ENCODE measurements at regions not wholly inside any gene's neighbourhood (a gene's known extent, or its start where the extent isn't known, plus 50 kb on each side); places are given as distances from the start of the nearest gene placed in this dataset.

DNA sequence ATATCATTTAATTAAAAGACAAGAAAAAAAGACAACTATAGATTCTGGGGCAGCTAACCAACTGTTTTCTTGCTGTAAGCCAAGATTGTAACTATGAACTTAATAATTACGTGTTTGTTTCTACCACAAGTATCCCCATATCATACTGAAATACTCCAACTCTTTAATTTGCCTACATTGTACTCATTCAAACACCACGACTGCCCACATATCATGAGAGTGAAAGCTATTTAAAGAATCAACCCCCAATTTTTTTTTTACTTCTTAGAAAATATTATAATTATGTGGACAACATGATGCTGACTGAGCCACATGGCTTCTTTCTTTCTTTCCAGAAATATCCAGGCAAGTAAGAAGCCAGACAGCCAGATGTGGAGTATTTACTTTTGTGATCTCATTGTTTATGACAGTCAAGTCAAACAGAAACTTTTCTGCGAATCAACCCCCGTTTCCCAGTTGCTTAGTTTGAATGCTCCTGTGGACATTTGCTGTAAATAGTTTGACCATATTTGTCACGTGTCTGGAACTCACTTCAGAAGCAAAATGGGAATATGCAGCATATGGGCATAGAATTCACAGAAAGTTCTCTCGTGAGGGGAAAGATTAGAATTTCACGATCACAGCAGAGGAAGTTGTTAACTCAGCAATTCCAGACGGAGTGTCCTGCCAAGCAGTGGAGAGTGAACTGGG lies 126.8 kb upstream of the PSMD7 start:
- DNase-seq = no peak

DNA sequence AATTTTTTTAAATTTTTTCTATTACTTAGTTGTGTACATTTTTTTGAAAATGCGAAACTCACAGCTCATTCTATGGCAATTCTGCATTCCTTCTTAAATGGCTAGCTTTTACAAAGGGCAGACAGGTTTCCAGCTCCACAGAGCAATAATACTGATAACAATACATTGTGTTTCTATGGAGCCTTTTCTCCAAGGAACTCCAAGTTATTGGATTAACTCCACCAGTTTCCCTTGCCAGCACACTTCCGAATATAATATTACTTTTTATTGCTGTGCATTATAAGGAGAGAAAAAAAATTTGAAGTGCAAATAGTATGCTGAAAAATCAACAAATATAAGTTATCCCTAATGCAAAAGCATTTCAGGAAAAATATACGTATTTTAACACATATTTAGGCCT lies 127.5 kb upstream of the PSMD7 start:
- DNase-seq = no peak

DNA sequence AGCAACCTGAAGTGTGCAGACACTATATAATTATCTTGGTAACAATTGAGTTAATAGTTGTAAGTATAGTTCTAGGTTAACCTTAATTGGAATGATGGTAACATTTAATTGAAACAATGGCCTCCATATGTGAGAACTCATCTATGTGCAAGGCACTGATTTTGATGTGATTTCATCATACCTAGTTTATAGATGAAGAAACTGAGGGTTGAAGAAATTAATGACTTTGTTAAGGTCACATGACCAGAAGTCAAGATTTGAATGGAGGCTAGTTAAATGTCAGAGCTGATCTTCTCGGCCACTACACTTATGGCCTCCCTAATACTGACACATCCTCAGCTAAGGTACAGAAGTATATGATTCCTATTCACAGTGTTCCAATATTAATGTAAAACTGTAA lies 128.2 kb upstream of the PSMD7 start:
- DNase-seq = no peak

DNA sequence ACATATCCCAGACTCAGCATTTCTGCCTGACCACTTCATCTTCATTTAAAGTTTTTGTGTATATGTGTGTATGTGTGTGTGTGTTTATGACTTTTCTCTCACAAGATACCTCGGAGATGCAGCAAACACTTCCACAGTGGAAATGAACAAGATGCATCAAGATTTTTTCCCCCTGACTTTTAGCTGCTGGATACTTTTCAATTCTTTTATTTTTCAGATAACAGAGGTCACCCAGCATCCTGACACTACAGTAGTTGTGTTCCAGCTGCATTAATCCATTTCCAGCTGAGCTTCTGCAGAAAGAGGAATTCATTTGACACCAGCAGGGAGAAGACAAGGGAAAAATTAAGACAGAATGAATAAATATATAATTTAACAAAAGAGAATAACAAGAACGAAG lies 130.2 kb upstream of the PSMD7 start:
- DNase-seq = no peak

DNA sequence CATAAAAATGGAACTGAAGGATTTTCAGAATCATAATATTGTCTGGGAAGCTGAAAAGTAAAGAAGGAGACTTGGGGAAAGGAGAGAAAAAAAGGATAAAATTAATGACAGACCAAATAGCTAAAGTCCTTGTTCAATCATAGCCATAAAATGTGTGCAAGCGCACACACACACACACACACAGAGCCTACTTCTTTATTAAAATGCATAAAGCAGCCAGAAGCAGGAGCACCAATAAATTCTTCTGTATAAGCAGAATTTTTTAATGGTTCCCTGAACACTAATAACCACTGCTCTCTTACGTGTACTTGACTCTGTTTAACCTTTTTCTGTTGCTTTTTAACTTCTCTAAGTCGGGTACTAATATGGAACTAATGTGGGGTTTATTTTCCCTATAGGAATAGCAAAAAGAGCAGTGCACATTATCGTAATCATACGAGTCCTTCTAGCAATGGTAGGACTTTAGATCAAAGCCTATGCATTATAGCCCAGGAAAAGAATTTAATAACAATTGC lies 131.0 kb upstream of the PSMD7 start:
- DNase-seq = no peak

DNA sequence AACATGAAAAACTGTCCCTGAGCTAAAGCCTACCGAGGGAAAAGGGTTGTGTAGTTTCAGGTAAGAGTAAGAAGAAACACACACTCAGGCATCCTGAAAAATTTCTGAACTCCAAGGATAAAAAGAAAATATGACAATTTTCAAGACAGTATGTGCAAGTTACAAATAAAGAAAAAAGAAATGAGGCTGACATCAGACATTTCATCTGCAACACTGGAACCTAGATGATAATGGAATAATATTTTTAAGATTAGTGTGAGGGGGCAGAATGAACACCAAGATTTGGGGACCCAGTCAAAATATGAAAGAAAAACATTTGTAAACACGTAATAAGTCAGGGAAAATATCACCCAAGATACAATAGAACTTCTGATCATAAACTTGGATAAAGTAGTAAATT lies 135.9 kb upstream of the PSMD7 start:
- no peak for DNase-seq

DNA sequence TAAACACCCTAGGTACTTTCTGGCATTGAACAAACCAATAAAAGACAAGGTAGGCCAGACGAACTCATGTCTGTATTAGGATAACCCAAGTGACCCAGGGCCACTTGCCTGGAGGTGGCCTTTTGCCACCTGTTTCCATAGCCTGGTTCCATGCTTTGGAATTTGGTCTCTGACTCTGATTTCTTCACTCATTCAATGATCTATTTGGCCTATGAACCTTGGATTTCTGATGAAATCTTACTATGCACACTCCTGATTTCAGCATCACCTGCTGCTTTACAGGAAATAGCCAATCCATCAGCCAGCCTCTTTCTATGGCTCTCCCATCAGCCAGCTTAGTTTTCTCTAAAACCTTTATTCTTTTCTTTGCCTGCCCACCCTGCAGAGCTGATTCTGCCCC lies 142.8 kb upstream of the PSMD7 start:
- DNase-seq = no peak

DNA sequence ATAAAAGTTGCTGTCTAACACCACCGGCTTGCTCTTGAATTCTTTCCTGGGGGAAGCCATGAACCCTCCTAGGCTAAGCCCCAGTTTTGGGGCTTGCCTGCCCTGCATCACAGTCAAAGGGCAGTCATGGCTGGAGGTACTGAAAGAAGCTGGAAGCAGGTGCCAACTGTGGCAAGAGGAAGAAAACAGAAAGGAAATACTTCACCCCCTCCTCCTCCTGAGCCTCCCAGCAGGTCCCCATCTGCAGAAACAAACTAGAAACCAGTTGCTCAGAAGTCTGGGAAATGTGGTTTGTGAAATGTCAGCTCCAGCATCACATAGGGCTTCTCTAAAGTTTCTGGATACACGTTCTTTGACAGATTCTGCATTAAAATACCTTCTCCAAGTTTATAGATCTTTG lies 150.0 kb upstream of the PSMD7 start:
- no peak for DNase-seq

DNA sequence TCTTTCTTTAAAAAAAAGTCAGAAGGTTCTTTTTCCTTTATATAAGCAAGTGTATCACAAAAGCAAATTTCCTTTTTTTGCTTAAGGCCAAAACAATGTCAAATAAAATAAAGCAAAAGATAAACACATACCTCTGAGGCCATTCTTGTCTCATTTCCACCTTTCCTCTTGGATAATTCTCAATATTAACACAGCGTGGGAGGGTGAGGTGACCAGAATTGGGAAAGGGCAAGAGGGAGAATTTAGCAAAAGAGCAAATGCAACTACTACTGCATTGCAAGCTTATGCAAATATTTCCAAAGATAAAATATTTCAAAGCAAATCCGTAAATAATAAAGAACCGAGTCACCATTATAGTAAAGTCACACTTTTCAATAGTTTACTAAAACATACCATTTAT lies 153.4 kb upstream of the PSMD7 start:
- no peak for DNase-seq

DNA sequence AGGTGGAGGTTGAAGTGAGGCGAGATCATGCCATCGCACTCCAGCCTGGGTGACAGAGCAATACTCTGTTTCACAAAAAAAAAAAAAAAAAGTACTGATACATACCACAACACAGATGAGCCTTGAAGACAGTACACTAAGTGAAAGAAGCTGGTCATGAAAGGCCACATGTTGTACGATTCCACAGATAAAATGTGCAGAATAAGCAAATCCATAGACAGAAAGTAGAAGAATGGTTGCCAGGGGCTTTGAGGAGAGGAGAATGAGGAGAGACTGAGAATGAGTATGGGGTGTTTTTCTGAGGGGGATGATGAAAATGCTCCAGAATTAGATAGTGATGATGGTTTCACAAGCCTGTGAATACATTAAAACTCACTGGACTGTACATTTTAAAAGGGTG lies 155.6 kb upstream of the PSMD7 start:
- no peak for DNase-seq

DNA sequence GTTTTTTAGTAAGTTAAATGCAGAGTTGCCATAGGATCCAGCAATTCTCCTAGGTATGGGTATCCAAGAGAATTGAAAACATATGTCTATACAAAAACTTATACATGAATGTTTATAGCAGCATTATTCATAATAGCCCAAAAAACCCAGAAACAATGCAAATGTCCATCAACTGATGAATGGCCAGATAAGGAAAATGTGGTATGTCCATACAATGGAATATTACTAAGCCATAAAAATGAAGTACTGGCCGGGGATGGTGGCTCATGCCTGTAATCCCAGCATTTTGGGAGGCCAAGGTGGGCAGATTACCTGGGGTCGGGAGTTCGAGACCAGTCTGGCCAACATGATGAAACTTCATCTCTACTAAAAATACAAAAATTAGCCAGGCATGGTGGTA lies 156.1 kb upstream of the PSMD7 start:
- DNase-seq = no peak

DNA sequence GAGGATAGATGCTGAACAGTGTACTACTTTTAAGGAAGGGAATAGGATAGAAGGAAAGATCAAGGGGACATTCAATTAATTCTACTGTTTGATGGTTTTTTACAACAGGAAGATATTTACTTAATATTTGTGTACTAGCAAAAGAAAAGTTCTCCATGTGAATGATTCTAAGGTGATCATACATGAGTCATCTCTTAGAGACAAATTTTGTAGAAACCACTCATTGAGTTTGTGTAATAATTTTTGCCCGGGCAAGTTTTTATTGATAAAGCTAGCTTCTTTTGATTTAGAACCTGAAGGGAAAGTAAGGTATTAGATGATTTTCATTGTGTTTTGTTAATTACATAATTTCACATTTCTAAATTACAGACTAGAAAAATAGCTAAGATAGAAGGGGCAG lies 172.8 kb upstream of the PSMD7 start:
- no peak for DNase-seq

DNA sequence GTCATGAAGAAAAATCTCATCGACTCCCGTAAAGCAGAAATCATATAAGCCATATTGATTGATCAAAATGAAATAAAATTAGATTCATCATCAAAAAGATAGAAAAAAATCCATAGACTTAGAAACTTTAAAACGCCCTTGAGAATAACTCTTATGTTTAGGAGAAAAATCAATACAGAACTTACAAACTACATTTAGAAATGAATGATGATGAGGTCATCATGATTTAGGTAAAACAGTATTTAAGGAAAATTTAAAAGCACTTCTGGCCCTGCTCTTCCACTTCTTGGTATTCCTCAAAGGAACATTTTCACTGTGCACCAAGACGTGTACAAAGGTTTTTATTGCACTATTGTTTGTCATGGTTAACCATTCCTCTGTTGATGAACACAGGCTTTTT lies 173.4 kb upstream of the PSMD7 start:
- DNase-seq = no peak

DNA sequence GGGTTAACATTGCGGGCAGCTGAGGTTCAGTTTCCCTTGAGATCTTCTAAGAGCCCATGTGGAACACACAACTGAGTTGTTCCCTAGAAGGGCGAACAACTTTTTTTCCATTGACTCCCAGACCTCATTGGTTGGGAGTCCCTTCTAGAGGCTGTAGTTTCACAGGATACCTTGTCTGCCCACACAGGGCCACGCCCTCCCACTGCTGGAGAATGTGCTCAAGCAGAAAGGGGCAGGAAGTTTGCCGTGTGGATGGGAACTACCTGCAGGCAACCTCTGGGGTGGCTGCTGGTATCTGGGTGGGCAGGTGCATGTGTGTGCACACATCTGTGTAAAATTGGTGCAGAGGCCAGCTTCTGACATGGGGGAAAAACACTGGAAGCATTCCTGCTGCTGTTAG lies 178.8 kb upstream of the PSMD7 start:
- DNase-seq = no peak

DNA sequence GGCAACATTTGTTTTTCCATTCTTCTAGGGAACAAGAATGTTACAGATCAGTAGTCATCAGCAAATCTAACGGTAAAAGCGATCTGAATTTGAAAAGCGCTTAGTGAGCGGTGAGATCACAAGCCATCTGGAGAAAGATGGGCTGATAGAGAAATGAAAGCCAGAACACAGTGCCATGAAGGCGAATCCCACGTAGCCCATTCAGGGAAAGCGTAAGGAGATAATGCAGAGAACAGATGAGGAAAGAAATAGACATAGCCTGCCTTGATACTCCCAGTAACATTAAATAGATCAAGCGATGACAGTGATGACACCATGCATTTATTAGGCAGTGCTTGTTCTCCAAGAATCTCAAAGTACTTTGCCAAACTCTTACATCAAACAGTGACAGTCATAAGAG lies 183.1 kb upstream of the PSMD7 start:
- no peak for DNase-seq

DNA sequence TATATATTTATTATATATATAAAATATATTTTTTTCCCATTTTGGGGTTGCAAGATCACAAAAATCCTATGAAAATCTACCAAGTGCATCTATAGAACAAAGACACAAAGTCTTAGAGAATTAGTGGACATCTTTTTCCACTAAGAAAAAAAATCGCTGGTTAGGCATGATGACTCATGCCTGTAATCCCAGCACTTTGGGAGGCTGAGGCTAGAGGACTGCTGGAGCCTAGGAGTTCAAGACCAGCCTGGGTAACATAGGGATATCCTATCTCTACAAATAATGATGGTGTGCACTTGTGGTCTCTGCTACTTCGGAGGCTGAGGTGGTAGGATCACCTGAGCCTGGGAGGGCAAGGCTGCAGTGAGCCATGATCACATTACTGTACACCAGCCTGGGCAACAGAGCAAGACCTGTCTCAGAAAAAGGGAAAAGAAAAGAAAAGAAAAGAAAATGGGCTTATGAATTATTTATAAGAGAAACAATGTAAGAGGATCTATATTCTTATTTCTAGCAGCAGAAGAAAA lies 185.1 kb upstream of the PSMD7 start:
- DNase-seq = peak; percentile 23

DNA sequence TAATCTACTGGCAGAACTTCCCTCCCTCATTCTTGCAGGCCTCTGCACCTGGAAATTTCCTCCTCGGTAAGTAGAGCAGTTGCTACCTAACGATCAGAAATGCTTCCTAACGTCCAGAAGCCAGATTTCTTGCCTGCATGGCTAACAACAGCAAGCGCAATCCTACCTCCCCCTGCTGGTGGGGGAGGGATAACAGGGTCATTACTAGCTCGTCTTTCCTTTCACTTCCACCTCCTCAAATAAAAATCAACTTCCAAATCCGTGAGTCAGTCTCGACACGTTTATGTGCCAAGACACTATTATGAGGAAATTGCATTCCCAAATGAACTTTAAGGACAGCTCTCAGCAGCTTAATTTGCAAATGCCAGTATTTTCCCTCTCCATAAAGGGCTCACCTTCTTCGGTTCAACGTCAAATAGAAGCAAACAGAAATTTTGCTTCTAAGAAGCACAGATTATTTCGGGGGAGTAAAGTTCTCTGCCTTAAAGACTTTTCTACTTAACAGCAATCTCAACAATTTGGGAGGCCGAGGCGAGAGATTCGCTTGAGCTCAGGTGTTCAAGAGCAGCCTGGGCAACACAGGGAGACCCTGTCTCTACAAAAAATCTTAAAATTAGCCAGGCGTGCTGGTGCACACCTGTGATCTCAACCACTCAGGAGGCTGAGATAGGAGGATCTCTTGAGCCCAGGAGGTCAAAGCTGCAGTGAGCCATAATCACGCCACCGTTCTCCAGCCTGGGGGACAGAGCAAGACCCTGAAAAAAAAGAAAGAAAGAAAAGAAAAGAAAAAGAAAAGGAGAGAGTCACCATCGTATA lies 188.6 kb upstream of the PSMD7 start:
- peak; percentile 54 for DNase-seq

DNA sequence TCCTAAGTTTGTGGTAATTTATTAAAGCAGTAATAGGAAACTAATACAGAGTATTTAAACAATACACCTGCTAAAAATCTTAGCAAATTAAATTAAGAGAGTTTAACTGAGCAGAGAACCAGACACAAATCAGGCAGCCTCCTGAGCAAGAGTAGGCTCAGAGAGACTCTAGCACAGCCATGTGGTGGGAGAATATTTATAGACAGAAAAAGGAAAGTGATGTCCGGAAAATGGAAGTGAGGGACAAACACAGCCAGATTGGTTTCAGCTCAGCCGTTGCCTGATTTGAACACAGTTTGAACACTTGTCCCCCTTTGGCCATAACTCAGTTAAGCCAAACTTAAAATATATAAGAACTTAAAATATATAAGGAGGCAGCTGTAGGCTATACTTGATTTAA lies 192.6 kb upstream of the PSMD7 start:
- DNase-seq = no peak

DNA sequence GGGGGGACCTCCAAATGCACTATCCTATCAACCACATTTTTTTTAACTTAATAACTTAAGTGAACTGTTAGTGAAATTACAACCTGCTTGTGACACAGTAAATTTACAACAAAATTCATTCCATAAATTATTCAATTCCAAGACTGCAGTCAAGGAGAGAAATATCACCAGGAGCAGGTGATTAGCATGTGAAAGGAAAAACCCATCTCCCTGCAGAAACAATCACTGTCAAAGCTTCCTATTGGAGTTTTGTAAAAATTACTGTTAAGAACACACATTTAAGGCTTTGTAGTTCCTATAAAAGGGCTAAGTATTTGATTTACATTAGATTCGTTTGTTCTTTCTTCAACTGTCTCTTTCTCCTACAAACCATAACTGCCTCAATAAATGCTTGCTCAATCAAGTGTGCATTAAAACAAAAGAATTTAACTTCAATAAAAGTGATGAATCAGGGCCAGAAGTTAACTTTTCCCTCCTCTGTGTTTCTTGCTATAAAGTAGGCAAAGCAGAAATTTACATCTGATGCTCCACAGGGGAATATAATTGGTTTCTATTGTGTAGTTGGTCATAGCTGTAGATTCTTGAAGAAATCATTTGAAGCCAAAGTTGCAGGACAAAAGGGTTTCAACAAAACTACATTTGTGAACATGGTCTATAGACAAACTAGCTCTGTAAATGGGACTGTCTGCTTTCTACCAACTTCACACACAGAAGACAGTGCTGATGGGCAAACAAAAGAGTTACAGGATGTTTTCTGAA lies 195.1 kb upstream of the PSMD7 start:
- DNase-seq = no peak

DNA sequence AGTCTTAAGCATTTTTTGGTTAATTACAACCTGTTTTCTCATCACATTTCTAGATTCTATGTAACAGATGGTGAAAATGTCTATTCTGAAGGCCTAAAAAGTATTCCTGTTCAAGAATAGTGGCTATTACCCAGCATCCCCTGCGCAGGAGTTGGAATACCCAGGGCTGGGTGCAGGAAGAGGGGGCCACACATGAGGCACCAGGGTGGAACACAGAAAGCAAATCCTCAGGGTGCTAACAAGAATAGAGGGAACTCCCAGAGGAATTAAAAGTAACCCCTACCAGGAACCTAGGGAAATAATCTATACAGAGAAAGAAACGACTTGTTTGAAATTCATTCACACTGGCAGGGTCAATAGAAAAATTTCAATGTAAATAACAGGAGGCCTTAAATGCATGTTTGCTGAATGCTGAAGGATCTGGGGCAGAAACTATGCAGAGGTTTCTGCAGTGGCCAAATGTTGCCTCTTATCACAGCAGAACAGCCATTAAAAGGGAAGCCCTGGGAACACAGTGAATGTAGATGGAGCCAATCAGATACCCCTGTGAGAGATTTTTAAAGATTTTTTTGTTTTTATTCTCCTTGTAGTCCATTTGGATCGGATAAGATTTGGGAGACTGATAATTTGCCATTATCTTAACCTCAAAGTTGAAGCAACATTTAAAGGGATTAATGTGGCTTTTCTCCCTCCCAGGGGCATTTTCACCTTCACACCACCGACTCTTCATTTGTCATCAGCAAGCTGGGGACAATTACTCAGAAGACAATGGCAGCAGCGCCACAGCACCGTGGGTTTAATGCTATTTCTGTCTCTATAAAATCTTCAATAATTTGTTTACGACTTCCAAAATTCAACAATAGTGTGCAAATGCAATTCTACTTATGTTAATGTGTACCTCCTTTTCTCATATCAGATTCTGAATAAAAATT lies 196.0 kb upstream of the PSMD7 start:
- DNase-seq = no peak

DNA sequence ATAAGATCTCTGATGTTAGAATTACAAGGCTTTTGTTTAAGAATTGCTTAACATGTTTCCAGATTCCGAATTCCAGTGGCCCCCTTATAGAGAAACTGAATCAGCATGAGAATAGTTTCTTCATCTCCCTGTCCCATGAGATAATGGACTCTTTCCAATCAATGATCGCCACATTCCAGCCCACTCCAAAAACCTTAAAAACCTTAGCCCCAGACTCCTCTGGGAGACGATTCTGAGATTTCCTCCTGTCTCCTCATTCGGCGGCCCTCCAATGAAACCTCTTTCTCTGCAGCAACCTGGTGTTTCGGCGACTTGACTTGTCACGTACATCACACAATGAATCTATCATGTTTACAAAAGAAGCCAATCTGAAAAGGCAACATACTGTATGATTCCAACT lies 197.1 kb upstream of the PSMD7 start:
- no peak for DNase-seq

DNA sequence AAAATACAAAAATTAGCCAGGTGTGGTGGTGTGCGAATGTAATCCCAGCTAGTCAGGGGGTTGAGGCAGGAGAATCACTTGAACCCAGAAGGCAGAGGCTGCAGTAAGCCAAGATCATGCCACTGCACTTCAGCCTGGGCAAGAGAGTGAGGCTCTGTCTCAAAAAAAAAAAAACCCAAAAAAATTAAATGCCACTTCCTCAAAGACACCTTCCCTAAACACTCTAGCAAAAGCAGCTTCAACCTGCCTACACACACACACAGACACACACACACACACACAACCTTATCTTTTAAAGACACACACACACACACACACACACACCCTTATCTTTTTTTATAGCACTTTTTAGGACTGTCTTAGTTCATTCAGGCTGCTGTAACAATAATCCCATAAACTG lies 201.7 kb upstream of the PSMD7 start:
- DNase-seq = no peak
